OCI-LY3 (cell line): ENCODE measurements at regions not wholly inside any gene's neighbourhood (a gene's known extent, or its start where the extent isn't known, plus 50 kb on each side); places are given as distances from the start of the nearest gene placed in this dataset.

Experiments used
- H2AFZ ChIP-seq: fragments of 200-600, 300-600 bp; shearing (Covaris generic); 2 replicates; pipeline ENCODE4 v1.6.0; 2014; ENCODE audit warnings: antibody characterized with exemption, low read depth, low read length
- H3K27ac ChIP-seq: fragments of 200-600, 300-600 bp; sonication (generic); 2 replicates; pipeline ENCODE4 v1.5.1; 2014; ENCODE audit warnings: mild to moderate bottlenecking, low read length, moderate library complexity, mixed read lengths
- H3K27me3 ChIP-seq: fragments of 200-600, 300-600 bp; sonication (generic); 2 replicates; pipeline ENCODE4 v1.6.1; 2014; ENCODE audit warnings: low read depth, low read length, mixed read lengths
- H3K36me3 ChIP-seq: fragments of 200-600, 300-600 bp; sonication (generic); replicated peaks from 2 replicates; pipeline ENCODE3; 2014; ENCODE audit warnings: low read depth, low read length, mixed read lengths
- H3K4me1 ChIP-seq: fragments of 300-600, 200-600 bp; sonication (generic); 2 replicates; pipeline ENCODE4 v1.6.1; 2014; ENCODE audit warnings: low read length, mixed read lengths
- H3K4me2 ChIP-seq: fragments of 200-600, 300-600 bp; sonication (generic); 2 replicates; pipeline ENCODE4 v1.6.1; 2014; ENCODE audit warnings: low read length, mixed read lengths
- H3K4me3 ChIP-seq: fragments of 300-600, 200-600 bp; sonication (generic); 2 replicates; pipeline ENCODE4 v1.5.1; 2014; ENCODE audit warnings: antibody characterized with exemption, mild to moderate bottlenecking, low read length, moderate library complexity
- H3K79me2 ChIP-seq: fragments of 300-600, 200-600 bp; shearing (Covaris generic); 2 replicates; pipeline ENCODE4 v1.6.1; 2014; ENCODE audit warnings: mild to moderate bottlenecking, low read length, mixed read lengths
- H3K9ac ChIP-seq: fragments of 300-600, 200-600 bp; shearing (Covaris generic); 2 replicates; pipeline ENCODE4 v1.6.0; 2014; ENCODE audit warnings: mild to moderate bottlenecking, low read length, moderate library complexity
- H3K9me3 ChIP-seq: fragments of 200-600, 300-600 bp; shearing (Covaris generic); 2 replicates; pipeline ENCODE4 v1.6.1; 2014; ENCODE audit warnings: low read length, mixed read lengths; ENCODE audit not compliant: insufficient read depth
- H4K20me1 ChIP-seq: fragments of 200-600, 300-600 bp; sonication (generic); 2 replicates; pipeline ENCODE4 v1.6.1; 2016; ENCODE audit warnings: low read length, mixed read lengths; ENCODE audit not compliant: insufficient read depth
- CTCF ChIP-seq: fragments of 200-600, 300-600 bp; sonication (generic); IDR thresholded peaks from 2 replicates; pipeline ENCODE4 v1.5.1; 2014; ENCODE audit warnings: antibody characterized with exemption, low read length, low read depth
- EZH2phosphoT487 ChIP-seq: fragments of 200-600 bp; shearing (Covaris generic); IDR thresholded peaks from 2 replicates; pipeline ENCODE4 v1.6.1; 2018; ENCODE audit warnings: antibody characterized with exemption, mixed run types, low read depth

- H3K4me3 ChIP-seq: no peak overlapping the region
- no peaks in the 10 kb centered on the region for H3K9me3 ChIP-seq
- H3K9ac ChIP-seq: no peak overlapping the region
- H2AFZ ChIP-seq: no peak overlapping the region
- no peaks in the 10 kb centered on the region for H3K27me3 ChIP-seq
- H4K20me1 ChIP-seq: no peaks in the 10 kb centered on the region
- H3K36me3 ChIP-seq: no peaks in the 10 kb centered on the region
- no peaks in the 10 kb centered on the region for H3K4me1 ChIP-seq
- no peak overlapping the region for H3K4me2 ChIP-seq
- H3K27ac ChIP-seq: no peak overlapping the region
- no peaks in the 10 kb centered on the region for H3K79me2 ChIP-seq
- TF ChIP-seq EZH2phosphoT487: no peak
- TF ChIP-seq CTCF: no peak
Measured at GRCh38 chr4:116664198-116664597, 421.2 kb downstream of the TRAM1L1 start.

GRCh38 chr4:116639070-116639577 lies 446.3 kb downstream of the TRAM1L1 start:
- Histone ChIP-seq H4K20me1 (no peaks in the 10 kb centered on the region), H3K4me1 (peaks cover 11% of the 10 kb centered on the region), H3K9ac (no peak overlapping the region), H3K9me3 (no peaks in the 10 kb centered on the region), H3K27ac (no peak overlapping the region), H3K36me3 (no peaks in the 10 kb centered on the region), H3K4me2 (peak overlapping the region; percentile 39), H3K79me2 (no peaks in the 10 kb centered on the region), H3K27me3 (no peaks in the 10 kb centered on the region), H2AFZ (peak overlapping the region; percentile 29; the same call in 1 of the 2 replicates), H3K4me3 (peak overlapping the region; percentile 40)
- no peak for TF ChIP-seq EZH2phosphoT487
- TF ChIP-seq CTCF: no peak

- H4K20me1 ChIP-seq: no peaks in the 10 kb centered on the region
- no peak overlapping the region for H3K27ac ChIP-seq
- H2AFZ ChIP-seq: no peak overlapping the region
- H3K79me2 ChIP-seq: no peaks in the 10 kb centered on the region
- peaks cover 11% of the 10 kb centered on the region for H3K4me1 ChIP-seq
- no peaks in the 10 kb centered on the region for H3K9me3 ChIP-seq
- no peaks in the 10 kb centered on the region for H3K27me3 ChIP-seq
- H3K4me2 ChIP-seq: no peak overlapping the region
- no peak overlapping the region for H3K4me3 ChIP-seq
- H3K9ac ChIP-seq: no peak overlapping the region
- no peak for TF ChIP-seq EZH2phosphoT487
- TF ChIP-seq CTCF: no peak
- H3K36me3 ChIP-seq: no peaks in the 10 kb centered on the region
Measured at GRCh38 chr4:116638592-116638991, 446.8 kb downstream of the TRAM1L1 start.

- Histone ChIP-seq H4K20me1 (no peaks in the 10 kb centered on the region), H3K79me2 (no peaks in the 10 kb centered on the region), H3K36me3 (no peaks in the 10 kb centered on the region), H2AFZ (no peak overlapping the region), H3K27me3 (no peaks in the 10 kb centered on the region), H3K27ac (no peak overlapping the region), H3K4me3 (no peak overlapping the region), H3K4me2 (peak overlapping the region; percentile 4; the same call in 1 of the 2 replicates), H3K9ac (no peak overlapping the region), H3K4me1 (peaks cover 11% of the 10 kb centered on the region), H3K9me3 (no peaks in the 10 kb centered on the region)
- TF ChIP-seq CTCF (no peak), EZH2phosphoT487 (no peak)
Measured at GRCh38 chr4:116636917-116637316, 448.5 kb downstream of the TRAM1L1 start.
